GM12872 (cell line): ENCODE measurements at regions not wholly inside any gene's neighbourhood (a gene's known extent, or its start where the extent isn't known, plus 50 kb on each side); places are given as distances from the start of the nearest gene placed in this dataset.

Source experiments
- TF ChIP-seq, protein P1 (sequence below): IDR thresholded peaks from 3 replicates; pipeline ENCODE4 v1.5.1; 2011; ENCODE audit warnings: low read depth, mild to moderate bottlenecking, low read length, moderate library complexity; ENCODE audit not compliant: insufficient read depth

DNA sequence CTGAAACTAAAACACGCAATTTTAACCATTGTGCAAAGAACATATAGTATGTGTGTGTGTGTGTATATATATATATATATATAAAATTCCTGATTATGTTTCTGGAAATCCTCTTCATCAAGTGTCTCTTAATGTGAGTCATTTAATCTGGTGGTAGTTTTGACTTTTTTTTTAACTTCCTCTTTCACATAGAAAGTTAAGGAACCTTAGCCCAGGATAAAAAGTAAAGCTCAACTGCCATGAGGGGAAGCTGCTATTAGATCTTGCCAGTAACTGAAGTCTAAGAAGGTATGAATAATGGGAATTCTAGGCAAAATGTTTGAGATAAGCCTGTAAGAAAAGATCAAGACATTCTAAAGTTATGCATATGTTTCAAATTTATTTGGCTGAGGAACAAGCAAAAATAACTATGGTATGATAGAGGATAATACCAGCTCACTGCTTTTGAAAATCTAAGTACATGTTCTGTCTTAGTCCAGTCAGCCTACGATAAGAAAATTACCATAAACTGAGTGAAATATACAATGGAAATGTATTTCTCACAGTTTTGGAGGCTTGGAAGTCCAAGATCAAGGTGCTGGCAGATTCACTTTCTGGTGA lies 757.0 kb downstream of the TRAM1L1 start:
- TF ChIP-seq, protein P1, sequence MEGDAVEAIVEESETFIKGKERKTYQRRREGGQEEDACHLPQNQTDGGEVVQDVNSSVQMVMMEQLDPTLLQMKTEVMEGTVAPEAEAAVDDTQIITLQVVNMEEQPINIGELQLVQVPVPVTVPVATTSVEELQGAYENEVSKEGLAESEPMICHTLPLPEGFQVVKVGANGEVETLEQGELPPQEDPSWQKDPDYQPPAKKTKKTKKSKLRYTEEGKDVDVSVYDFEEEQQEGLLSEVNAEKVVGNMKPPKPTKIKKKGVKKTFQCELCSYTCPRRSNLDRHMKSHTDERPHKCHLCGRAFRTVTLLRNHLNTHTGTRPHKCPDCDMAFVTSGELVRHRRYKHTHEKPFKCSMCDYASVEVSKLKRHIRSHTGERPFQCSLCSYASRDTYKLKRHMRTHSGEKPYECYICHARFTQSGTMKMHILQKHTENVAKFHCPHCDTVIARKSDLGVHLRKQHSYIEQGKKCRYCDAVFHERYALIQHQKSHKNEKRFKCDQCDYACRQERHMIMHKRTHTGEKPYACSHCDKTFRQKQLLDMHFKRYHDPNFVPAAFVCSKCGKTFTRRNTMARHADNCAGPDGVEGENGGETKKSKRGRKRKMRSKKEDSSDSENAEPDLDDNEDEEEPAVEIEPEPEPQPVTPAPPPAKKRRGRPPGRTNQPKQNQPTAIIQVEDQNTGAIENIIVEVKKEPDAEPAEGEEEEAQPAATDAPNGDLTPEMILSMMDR, result no peak

DNA sequence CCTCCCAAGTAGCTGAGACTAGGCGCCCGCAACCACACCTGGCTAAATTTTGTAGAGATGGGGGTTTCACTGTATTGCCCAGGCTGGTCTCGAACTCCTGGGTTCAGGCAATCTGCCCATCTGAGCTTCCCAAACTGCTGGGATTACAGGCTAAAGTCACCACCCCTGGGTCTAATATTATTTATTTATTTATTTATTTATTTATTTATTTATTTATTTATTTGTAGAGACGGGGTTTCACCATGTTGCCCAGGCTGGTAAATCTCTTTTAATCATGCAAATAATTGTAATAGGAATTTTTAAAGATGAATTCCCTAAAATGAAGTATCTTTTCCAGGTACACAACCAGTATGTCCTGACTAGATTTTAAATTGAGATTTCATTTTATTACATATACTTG lies 761.8 kb downstream of the TRAM1L1 start:
- TF ChIP-seq, protein P1, result no peak

DNA sequence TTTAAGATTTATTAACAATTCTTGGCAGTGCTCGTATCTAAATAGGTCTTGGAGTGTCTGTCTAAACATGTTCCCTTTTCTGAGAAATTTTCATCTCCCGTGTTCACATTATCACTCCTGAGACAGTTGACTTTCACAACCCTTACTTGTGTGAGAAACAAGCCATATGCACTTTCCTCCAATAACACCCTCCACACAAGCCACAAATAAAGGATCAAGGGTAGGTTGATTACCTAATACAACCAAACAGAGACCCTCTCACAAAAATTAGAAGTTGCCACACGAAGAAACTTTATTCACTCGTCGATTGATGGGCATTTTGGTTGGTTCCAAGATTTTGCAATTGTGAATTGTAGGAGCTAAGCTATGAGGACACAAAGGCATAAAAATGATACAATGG lies 763.9 kb downstream of the TRAM1L1 start:
- TF ChIP-seq, protein P1, result no peak

DNA sequence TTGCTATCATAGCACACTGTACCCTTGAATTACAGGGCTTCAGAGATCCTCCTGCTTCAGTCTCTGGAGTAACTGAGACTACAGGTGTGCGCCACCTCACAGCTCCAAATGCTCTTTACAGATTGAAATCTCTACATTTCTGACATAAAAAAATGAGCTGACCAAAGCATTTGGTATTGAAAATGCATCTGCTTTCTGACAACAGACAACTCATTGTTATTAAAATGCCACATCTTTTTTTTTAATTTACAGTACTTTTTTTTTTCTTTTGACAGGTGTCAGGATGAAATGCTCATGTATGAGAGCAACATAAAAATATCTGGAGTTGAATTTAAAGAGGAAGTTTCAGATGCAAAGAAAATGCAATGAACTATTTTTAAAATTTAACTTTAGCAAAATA lies 764.5 kb downstream of the TRAM1L1 start:
- TF ChIP-seq, protein P1, result no peak

DNA sequence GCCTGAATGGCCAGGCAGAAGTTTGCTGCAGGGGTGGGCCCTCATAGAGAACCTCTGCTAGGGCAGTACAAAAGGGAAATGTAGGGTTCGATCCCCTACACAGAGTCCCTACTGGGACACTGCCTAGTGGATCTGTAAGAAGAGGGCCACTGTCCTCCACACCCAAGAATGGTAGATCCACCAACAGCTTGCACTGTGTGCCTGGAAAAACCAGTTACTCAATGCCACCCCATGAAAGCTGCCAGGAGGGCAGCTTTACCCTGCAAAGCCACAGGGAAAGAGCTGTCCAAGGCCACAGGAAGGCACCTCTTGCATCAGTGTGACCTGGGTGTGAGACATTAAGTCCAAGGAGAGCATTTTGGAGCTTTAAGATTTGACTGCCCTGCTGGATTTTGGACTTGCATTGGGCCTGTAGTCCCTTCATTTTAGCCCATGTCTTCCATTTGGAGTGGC lies 781.6 kb downstream of the TRAM1L1 start:
- TF ChIP-seq, protein P1, result no peak

DNA sequence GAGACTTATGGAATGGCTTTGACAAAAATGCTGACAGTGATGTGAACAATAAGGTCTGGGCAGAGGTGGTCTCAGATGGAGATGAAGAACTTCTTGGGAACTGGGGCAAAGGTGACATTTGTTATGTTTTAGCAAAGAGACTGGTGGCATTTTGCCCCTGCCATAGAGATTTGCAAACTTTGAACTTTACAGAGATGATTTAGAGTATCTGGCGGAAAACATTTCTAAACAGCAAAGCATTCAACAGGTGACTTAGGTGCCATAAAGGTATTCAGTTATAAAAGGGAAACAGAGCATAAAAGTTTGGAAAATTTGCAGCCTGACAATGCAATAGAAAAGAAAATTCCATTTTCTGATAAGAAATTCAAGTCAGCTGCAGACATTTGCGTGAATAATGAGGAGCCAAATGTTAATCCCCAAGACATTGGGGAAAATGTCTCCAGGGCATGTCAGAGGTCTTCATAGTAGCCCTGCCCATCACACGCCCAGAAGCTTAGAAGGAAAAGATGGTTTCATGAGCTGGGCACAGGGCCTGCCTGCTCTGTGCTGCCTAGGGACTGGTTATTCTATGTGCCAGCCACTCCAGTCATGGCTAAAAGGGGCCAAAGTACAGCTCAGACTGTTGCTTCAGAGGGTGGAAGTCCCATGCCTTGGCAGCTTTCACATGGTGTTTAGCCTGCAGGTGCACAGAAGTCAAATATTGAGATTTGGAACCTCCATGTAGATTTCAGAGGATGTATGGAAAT lies 782.2 kb downstream of the TRAM1L1 start:
- TF ChIP-seq, protein P1, result no peak

DNA sequence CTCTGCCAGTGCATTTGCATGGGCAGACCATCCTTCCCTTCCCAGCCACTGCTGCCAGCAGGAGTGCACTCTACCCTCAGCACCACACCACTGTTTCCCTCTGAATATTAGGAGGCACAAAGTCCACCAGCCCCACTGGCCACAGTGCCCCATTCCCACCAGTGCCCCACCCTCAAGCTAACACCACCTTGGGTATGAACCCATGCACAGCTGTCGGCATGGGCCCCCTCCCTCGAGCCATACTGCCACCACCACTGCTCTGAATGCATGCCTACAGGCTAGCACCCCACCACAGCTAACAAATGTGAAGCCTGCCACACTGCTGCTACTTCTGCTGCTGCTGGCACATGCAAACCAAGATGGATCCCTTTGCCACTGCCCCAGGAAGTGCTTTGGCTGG lies 810.4 kb downstream of the TRAM1L1 start:
- TF ChIP-seq, protein P1, result no peak
